Activated CD4-positive, alpha-beta T cell treated with anti-CD3 and anti-CD28 coated beads, Interleukin-2, amount 50 U/mL, for 16 hours (primary cell): ENCODE measurements at regions not wholly inside any gene's neighbourhood (a gene's known extent, or its start where the extent isn't known, plus 50 kb on each side); places are given as distances from the start of the nearest gene placed in this dataset.

Experiments used
- DNase-seq: peaks from one replicate; pipeline ENCODE4 v3.0.0-alpha.2; 2020

DNA sequence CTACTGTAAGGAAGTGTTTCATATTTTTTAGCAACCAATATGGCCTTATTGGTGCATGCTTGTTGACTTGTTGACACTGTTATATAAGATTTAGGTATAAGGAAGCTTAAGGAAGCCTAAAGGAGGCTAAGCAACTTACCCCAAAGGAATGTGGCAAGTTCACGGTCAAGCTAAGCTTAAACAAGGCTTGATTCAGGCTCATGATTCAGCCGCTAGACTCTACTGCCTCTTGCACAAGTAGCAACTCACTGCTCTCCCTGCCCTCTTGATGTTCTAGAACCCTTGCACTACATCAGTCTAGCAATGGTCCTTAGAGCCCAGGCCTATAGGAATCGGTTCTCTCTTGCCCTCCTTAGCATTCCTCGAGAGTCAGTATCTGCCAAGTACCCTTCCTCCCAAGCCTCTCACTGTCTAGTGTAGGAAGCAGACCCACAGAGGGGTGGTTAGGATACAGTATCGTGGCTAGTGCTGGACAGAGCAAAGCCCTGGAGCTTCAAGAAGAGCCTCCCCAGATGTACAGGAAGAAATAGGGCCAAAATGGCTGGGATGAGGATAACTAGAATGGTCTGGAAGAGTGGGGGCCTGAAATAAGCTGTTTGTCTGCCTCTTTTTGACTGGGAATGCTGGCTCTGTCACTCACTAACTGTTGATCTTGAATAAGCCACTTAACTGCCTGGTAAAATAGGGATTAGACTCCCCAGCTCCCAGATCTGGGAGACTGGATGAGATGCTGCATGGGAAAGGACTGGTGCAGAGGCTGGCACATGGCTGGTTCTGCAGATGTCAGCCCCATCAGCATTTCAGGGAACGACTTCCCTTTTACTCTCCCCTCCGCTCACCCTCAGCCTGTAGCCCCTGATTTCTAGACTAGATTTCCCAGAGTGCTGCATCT lies 122.2 kb downstream of the NAV1 start:
- no peak for DNase-seq

- no peak for DNase-seq
These were observed 123.0 kb downstream of the NAV1 start for GRCh38 chr1:201661823-201662359.

DNA sequence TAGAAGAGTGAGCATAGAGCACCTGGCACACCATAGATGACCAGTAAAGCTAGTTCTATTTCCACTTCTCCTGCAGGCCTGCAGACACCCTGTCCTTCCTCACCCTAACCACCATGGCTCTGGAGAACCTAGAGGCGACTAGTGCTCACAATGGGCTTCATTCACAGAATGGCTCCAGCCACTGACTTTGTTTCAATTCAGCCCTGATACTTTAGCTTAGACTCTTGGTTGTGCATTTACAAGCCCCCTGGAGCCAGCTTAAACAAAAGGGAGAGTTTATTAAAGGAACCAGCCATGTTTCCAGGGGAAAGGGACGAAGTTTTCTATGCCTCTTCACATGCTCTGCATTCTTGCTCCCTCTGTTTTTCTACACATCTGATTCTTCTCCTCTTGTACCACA lies 123.7 kb downstream of the NAV1 start:
- no peak for DNase-seq

DNA sequence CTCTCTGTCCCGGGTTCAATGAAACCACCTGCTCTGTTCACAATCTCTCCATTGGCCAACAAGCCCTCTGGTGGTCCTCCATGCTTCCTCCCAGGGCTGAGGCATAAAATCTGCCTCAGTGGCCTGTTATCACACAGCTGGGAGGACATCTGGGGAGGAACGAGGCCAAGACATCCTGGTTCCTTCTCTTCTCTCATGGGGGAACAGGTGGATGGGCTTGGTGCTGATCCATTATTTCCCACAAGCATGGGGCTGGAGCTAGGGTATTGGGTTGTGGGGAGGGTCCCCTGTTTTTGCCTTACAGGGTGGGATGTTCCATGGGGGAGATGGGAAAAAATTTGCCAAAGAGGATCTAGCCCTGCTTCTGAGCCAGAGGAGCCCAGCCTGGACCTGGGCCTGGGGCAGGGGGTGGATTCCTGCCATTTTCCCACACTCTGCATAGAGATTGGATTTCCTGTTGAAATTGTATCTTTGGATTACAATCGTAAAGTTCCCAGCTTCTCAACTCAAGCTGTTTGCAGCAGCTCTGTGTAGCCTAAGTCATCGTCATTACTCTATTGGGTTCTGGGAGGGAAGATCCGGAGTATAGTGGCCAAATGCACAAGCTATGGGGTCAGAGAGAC lies 124.7 kb downstream of the NAV1 start:
- no peak for DNase-seq

DNA sequence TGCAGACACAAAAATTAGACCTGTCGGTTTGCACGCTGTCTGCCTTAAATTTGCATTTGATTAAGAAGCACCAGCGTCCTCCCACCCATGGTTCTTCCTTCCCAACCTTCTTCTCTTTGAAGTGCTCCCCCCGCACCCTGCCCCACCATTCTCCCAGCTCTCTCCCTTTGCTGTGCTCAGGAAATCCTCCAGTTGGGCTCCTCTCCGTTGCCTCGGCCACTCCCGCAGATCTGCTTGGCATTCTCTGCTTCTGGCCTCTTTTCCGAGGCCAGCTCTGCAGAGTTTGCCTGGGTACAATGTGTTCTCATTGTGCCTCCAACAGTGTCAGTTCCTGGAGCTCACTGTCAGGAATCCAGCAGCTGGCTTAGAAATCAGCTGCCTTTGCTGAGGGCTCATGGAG lies 126.1 kb downstream of the NAV1 start:
- DNase-seq = no peak

DNA sequence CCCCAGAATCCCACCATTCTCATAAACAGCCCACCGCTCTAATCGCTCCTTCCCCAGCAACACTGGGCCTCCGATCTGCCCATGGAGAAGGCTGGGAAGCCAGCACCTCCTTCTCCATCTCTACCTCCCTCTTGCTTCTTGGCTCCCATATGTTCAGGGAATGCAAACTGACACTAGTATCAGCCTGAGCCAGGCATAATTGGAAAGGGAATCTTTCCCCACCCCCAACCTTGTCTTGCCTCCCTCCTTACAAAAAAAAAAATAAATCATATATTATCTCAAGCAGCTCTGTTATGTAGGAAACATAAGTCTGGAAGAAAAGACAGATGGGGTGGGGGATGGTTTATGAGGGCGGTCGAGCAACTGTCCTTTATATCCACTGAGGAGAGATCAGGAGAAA lies 127.2 kb downstream of the NAV1 start:
- no peak for DNase-seq

- no peak for DNase-seq
These were observed 127.7 kb downstream of the NAV1 start for GRCh38 chr1:201666645-201667044.

DNA sequence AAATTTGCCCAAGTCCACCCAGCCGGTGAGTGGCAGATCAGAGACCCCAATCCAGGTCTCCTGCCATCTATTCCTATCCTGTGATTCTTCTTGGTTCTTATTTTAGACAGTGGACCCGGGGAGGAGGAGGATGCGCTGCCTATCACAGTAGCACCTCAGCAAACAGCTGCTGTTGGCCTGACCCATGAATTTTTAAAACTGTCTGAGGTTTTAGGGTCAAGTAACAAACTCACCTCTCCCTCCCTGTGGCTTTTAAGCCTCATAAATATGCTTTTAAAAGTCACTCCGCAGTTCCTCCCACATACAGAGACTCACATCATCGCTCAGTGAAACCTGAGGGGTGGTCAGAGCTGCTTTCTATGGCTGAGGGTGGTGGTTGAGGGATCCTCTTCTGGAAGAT lies 128.6 kb downstream of the NAV1 start:
- DNase-seq = no peak

- no peak for DNase-seq
These were observed 131.6 kb downstream of the NAV1 start for GRCh38 chr1:201670517-201670916.

GRCh38 chr1:201672685-201673084 lies 133.8 kb downstream of the NAV1 start:
- no peak for DNase-seq

DNA sequence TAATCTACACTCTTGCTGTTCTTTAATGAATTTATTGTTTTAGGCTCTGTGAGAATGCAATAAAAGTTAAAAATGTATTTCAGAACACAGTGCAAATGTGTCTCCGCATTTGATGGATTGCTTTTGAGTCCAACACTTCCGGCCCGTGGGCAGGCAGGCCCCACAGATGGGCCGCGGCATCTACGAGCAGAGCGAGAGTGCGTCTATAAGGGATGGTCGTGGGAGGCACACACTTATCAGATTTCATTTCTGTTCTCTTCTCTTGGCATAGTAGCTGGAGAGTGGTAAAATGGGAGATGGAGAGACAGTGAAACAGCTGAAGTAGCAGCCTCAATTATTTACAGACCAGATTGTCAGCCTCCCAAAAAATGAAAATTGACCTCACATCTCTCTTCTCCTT lies 134.2 kb downstream of the NAV1 start:
- no peak for DNase-seq

- no peak for DNase-seq
These were observed 135.0 kb downstream of the NAV1 start for GRCh38 chr1:201673915-201674314.

DNA sequence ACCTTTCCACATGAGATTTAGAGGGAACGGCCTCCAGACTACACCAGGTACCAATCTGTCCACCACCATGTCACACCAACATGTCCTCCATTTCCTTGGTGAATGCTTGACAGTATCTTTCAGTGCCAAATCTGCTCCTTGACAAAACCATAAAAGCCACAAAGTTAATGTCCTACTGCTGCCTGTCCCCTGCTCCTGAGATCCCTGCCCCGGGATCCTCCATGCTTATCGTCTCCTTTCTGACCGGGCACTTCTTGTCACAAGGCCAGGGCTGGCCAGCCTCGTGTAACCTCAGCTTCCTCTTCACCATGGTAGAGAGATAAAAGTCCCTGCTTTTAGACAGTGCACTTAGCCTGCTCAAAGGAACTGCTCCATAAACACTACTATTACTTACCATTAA lies 136.2 kb downstream of the NAV1 start:
- no peak for DNase-seq

GRCh38 chr1:201676197-201676596 lies 137.3 kb downstream of the NAV1 start:
- DNase-seq = no peak

DNA sequence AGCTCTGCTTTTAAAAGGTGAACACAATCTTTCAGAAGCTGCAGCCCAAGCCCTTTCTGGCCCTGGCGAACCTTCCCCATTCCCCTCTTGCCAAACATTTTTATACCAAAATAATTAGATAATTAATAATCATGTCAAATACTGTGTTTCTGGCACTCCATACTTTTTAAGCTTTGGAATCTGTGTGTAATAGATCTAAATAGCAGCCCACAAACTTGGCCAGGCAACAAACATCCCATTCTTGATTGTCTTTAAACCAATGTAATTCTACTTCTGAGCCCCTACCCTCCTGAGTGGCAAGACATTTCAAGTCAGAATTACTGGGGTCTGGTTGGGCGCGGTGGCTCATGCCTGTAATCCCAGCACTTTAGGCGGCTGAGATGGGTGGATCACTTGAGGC lies 137.7 kb downstream of the NAV1 start:
- DNase-seq = no peak

GRCh38 chr1:201678264-201679101 lies 139.6 kb downstream of the NAV1 start:
- DNase-seq = no peak

DNA sequence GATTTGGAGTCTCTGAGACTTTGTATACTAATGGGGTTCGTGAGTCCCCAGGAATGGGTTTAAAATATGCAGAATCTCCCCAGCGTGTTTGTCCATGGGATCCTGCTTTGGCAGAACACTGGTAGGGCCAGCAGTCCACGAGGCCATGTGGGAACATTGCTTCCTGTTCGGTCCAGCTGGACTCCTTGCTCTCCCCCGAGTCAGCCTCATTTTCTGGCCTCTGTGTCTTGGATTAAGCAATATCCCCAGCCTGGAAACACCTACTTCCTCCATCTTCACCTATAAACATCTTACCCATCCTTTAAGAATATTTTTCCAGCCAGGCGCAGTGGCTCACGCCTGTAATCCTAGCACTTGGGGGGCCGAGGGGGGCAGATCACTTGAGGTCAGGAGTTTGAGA lies 142.4 kb downstream of the NAV1 start:
- no peak for DNase-seq

DNA sequence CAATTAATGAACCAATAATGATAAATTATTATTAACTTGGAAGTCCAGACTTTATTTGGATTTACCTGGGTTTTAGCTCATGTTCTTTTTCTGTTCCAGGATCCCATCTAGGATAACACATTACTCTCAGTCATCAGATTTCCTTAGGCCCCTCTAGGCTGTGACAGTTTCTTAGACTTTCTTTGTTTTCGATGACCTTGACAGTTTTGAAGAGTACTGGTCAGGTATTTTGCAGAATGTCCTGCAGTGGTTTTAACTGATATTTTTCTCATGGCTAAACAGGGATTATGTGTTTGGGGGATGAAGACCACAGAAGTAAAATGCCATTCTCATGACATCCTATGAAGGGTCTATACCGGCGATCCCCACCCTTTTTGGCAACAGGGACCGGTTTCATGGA lies 144.0 kb downstream of the NAV1 start:
- DNase-seq = no peak

- DNase-seq = no peak
These were observed 144.5 kb downstream of the NAV1 start for GRCh38 chr1:201683397-201683796.

- DNase-seq = no peak
These were observed 143.5 kb upstream of the IPO9 start for GRCh38 chr1:201685485-201685884.

DNA sequence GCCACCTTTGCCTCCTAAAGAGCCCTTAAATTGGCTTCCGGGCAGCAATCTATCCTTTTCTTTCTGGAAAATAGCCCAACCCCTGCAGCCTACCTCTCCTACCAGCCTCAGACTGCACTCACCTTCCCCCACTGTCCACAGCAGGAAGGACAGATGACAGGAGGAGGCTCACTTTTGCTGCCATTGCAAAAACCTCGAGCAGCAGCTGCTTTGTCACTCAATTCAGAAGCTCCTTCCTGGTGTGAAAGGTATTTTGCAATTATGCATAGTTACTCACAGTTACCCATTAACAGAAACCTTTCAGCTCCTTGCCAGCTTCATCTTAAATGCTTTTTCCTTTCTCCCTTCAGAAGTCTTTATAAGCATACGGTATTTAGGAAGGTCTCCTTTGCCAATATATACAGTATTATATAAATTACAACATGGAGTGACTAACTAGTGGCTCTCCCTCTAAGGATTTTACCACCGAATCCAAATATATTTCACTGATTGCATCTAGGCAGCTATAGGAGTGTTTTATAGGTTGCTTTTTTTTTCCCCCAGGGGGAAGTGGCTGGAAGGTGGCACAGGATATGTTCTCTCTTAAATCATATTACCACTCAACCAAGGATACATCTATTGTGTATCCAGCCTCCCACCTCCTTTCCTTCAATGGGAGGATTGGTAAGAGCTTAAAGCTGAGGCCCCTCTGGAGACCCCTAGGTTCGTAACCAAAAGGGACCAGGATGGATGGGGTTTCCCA lies 142.1 kb upstream of the IPO9 start:
- DNase-seq = no peak

GRCh38 chr1:201688514-201688913 lies 140.4 kb upstream of the IPO9 start:
- no peak for DNase-seq

GRCh38 chr1:201689647-201690046 lies 139.3 kb upstream of the IPO9 start:
- no peak for DNase-seq
